Kidney epithelial cell (primary cell): ENCODE measurements at regions not wholly inside any gene's neighbourhood (a gene's known extent, or its start where the extent isn't known, plus 50 kb on each side); places are given as distances from the start of the nearest gene placed in this dataset.

Source experiments
- DNase-seq: peaks from one replicate; pipeline ENCODE4 v3.0.0-alpha.2; 2010; ENCODE audit warnings: low read depth
- H3K27me3 ChIP-seq: 2 replicates; pipeline ENCODE4 v1.6.0; 2011; ENCODE audit warnings: low read length; ENCODE audit not compliant: control insufficient read depth, insufficient read depth
- H3K36me3 ChIP-seq: 2 replicates; pipeline ENCODE4 v1.5.1; 2011; ENCODE audit warnings: low read length; ENCODE audit not compliant: control insufficient read depth, insufficient read depth
- H3K4me3 ChIP-seq: 2 replicates; pipeline ENCODE4 v1.5.1; 2011; ENCODE audit warnings: low read depth, mild to moderate bottlenecking, control low read depth, low read length
- TF ChIP-seq, protein P1 (sequence below): IDR thresholded peaks from 2 replicates; pipeline ENCODE4 v1.5.1; 2011; ENCODE audit warnings: mild to moderate bottlenecking, moderate library complexity, low read length, control low read depth, inconsistent platforms; ENCODE audit not compliant: insufficient read depth, poor library complexity, severe bottlenecking

DNA sequence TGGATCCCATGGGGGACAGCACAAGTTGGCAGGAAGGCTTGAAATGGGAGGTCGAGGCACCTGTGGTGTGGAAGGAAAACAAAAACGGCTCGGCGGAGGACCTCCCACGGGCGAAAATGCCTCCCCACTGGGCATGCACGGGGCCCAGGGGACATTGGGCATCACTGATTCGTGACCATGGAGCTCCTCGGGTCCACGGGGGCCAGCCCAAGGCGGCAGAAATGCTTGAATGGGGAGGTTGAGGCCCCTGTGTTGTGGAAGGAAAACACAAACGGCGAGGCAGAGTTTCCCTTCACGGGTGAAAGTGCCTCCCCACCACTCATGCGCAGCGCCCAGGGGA lies 376.0 kb downstream of the ALG10 start:
- H3K4me3 ChIP-seq: no peak overlapping the region
- no peak for DNase-seq
- no peaks in the 10 kb centered on the region for H3K36me3 ChIP-seq
- TF ChIP-seq, protein P1, sequence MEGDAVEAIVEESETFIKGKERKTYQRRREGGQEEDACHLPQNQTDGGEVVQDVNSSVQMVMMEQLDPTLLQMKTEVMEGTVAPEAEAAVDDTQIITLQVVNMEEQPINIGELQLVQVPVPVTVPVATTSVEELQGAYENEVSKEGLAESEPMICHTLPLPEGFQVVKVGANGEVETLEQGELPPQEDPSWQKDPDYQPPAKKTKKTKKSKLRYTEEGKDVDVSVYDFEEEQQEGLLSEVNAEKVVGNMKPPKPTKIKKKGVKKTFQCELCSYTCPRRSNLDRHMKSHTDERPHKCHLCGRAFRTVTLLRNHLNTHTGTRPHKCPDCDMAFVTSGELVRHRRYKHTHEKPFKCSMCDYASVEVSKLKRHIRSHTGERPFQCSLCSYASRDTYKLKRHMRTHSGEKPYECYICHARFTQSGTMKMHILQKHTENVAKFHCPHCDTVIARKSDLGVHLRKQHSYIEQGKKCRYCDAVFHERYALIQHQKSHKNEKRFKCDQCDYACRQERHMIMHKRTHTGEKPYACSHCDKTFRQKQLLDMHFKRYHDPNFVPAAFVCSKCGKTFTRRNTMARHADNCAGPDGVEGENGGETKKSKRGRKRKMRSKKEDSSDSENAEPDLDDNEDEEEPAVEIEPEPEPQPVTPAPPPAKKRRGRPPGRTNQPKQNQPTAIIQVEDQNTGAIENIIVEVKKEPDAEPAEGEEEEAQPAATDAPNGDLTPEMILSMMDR: no peak
- no peaks in the 10 kb centered on the region for H3K27me3 ChIP-seq

DNA sequence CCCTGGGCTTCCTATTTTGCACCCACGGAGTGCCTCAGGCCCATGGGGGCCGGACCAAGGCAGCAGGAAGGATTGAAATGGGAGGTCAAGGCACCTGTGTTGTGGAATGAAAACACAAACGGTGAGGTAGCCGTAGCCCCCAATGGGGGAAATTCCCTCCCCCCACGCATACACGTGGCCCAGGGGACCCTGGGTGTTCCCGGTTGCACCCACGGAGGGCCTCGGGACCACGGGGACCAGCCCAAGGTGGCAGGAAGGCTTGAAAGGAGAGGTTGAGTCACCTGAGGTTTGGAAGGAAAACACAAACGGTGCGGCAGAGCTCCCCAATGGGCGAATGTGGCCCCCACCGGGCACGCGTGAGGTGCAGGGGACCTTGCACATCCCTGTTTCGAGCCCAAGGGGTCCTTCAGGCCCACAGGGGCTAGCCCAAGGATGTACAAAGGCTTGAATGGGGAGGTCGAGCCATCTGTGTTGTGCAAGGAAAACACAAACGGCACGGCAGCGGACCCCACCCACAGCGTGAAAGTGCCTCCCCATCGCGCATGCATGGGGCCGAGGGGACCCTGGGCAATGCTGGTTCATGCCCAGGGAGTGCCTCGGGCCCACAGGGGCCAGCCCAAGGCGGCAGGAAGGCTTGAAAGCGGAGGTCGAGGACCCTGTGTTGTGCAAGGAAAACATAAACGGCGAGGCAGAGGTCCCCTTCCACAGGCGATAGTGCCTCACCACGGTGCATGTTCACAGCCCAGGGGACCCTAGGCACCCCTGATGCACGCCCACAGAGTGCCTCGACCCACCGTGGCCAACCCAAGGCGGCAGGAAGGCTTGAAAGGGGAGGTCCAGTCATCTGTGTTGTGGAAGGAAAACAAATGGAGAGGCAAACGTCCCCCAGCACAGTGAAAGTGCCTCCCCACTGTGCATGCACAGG lies 376.7 kb downstream of the ALG10 start:
- TF ChIP-seq, protein P1: no peak
- H3K36me3 ChIP-seq: no peaks in the 10 kb centered on the region
- no peaks in the 10 kb centered on the region for H3K27me3 ChIP-seq
- no peak overlapping the region for H3K4me3 ChIP-seq
- no peak for DNase-seq

DNA sequence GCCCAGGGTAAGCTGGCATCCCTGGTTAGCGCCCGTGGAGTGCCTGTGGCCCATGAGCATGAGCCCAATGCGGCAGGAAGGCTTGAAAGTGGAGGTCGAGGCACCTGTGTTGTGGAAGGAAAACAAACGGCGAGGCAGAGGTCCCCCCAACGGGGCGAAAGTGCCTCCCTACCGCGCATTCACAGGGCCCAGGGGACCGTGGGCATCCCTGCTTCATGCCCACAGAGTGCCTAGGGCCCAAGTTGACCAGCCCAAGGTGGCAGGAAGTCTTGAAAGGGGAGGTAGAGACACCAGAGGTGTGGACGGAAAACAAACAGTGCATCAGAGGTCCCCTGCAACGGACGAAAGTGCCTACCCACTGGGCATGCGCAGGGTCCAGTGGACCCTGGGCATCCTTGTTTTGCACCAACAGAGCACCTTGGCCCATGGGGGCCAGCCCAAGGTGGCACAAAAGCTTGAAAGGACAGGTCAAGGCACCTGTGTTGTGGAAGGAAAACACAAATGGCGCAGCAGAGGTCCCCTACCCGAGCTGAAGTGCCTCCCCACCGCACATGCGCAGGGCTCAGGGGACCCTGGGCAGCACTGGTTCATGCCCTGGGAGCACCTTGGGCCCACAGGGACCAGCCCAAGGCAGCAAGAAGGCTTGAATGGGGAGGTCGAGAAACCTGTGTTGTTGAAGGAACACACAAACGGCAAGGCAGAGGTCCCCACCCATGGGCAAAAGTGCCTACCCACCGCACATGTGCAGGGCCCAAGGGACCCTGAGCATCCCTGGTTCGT lies 377.5 kb downstream of the ALG10 start:
- DNase-seq: no peak
- TF ChIP-seq, protein P1: no peak
- Histone ChIP-seq H3K4me3 (no peak overlapping the region), H3K36me3 (no peaks in the 10 kb centered on the region), H3K27me3 (no peaks in the 10 kb centered on the region)

DNA sequence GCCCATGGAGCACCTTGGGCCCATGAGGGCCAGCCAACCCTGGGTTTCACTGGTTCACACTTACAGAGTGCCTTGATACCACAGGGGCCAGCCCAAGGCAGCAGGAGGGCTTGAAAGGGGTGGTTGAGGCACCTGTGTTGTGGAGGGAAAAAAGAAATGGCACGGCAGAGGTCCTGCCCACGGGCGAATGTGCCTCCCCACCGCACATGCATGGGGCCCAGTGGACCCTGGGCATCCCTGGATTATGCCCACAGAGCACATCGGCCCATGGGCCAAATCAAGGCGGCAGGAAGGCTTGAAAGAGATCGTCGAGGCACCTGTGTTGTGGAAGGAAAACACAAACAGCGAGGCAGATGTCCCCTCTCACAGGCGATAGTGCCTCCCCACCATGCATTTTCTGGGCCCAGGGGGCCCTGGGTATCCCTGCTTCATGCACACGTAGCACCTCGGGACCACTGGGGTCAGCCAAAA lies 378.1 kb downstream of the ALG10 start:
- Histone ChIP-seq H3K27me3 (no peaks in the 10 kb centered on the region), H3K4me3 (no peak overlapping the region), H3K36me3 (no peaks in the 10 kb centered on the region)
- TF ChIP-seq, protein P1: no peak
- DNase-seq: no peak

DNA sequence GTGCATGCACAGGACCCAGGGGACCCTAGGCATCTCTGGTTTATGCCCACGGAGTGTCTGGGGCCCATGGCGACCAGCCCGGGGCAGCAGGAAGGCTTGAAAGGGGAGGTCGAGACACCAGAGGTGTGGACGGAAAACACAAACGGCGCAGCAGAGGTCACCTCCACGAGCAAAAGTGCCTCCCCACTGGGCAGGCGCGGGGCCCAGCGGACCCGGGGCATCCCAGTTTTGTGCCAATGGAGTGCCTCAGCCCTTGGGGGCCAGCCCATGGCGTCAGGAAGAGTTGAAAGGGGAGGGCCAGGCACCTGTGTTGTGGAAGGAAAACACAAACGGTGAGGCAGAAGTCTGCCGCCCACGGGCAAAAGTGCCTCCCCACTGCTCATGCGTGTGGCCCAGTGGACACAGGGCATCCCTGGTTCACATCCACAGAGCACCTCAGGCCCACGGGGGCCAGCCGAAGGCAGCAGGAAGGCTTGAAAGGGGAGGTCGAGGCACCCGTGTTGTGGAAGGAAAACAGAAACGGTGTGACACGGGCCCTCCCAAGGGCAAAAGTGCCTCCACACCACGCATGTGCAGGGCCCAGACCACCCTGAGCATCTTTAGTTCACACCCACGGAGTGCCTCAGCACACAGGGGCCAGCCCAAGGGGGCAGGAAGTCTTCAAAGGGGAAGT lies 378.8 kb downstream of the ALG10 start:
- Histone ChIP-seq H3K36me3 (no peaks in the 10 kb centered on the region), H3K4me3 (no peak overlapping the region), H3K27me3 (no peaks in the 10 kb centered on the region)
- no peak for DNase-seq
- TF ChIP-seq, protein P1: no peak
